Nucleus accumbens (tissue), 56 donors: ENCODE measurements at regions not wholly inside any gene's neighbourhood (a gene's known extent, or its start where the extent isn't known, plus 50 kb on each side); places are given as distances from the start of the nearest gene placed in this dataset.
A peak's percentile ranks its signal among the peaks of the same experiment; 100 is the strongest.
"Not testable (repeated sequence)": the region's sequence is repeated elsewhere in the genome, so short reads cannot be mapped to it uniquely, and the experiment has no call there.

Experiments used
- DNase-seq, 56 donors: peaks; one replicate each; lab custom pipeline; 2025; lab: John Stamatoyannopoulos, UW

DNA sequence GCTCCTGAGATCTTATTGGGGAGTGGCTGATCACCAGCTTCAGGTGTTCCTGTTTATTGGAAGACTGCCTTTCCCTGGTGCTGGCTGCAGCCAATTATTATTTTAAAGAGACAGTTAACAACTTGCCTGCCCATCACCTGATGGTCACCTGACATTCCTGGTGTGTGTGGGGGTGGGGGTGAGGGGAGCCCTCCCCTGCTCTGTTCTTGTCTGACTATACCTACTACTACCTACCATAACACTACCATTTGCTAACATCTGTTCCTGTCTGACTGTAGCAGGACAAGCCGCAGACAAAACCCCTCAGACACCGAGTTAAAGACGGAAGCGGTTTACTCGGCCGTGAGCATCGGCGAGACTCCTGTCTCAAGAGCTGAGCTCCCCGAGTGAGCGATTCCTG lies 54.9 kb upstream of the NBPF3 start:
- no peak for DNase-seq

- DNase-seq = peak in 3 of 56 donors; percentile 2 to 15 (median 2)
Observed at GRCh38 chr1:21384620-21385019, 55.3 kb upstream of the NBPF3 start.

- DNase-seq = no peak
Observed at GRCh38 chr1:21383785-21384401, 56.0 kb upstream of the NBPF3 start.

DNA sequence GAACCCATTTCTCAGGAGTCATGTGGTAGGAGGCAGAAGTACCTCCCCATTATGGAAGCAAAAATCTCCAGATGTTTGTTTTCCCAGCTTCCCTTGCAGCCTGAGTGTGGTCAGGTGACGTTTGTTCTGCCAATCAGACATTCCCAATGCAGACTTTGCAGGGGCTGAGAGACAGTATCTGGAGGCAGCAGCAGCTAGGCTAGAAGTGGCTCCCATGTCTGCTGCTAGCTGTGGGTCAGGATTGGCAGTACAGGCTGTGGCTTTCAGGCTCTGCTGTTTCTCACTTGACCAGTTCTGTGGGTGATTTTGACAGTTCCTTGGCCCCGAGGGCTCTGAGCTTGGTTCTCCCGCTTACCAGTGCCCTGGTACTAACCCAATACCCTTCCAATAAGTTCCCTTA lies 58.6 kb upstream of the NBPF3 start:
- no peak for DNase-seq

- DNase-seq = not testable (repeated sequence)
Observed at GRCh38 chr1:21380147-21380546, 59.8 kb upstream of the NBPF3 start.

GRCh38 chr1:21379571-21379970 lies 60.4 kb upstream of the NBPF3 start:
- DNase-seq = no peak

GRCh38 chr1:21378705-21379494 lies 61.0 kb upstream of the NBPF3 start:
- DNase-seq = no peak

DNA sequence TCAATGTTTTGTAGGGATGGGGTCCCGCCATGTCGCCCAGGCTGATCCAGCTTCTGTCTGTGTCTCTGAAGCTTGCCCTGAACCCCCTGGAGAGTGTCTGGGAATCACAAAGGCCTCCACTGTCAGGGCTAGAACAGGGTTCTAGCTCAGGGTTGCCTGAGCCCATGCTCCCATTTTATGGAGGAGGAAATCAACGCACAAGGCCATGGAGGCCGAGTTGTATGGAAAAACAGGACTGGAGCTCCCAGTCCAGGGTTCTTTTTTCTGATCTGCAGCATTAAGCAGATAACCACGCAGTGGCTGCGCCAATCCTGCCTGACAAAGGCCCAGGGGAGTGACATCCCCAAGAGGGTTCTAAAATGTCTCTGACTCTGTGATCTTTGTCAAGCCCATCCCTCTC lies 67.6 kb upstream of the NBPF3 start:
- DNase-seq = no peak

DNA sequence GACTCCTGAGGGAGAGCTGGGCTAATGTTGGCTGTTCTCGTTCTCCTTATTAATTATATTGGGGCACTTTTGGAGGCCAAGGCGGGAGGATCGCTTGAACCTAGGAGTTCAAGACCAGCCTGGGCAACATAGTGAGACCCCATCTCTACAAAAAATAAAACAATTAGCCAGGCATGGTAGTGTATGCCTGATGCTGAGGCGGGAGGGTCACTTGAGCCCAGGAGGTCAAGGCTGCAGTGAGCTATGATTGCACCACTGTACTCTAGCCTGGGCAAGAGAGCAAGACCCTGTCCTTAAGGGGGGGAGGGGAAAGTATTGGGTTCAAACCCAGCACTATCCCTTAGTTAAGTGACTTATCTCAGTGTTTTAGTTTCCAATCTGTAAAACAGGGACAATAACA lies 70.0 kb upstream of the NBPF3 start:
- DNase-seq = no peak

- DNase-seq = peak in 50 of 56 donors; percentile 14 to 84 (median 56)
Observed at GRCh38 chr1:21368515-21369289, 71.2 kb upstream of the NBPF3 start.

GRCh38 chr1:21367973-21368514 lies 71.9 kb upstream of the NBPF3 start:
- not testable (repeated sequence) for DNase-seq

GRCh38 chr1:21366288-21366687 lies 73.6 kb upstream of the NBPF3 start:
- no peak for DNase-seq

DNA sequence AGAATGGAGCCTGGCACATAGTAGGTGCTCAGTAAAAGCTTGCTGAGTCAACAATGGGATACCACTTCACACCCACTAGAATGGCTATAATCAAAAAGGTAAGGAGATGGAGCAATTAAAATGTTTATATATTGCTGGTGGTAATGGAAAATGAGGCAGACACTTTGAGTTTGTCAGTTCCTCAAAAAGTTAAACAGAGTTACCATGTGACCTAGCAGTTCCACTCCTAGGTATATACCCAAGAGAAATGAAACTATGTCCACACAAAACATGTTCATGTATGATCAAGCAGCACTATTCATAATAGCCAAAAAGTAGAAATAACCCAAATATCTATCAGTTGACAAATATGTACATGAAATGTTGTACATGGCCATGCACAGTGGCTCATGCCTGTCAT lies 74.8 kb upstream of the ECE1 start:
- DNase-seq = no peak

- peak in 33 of 56 donors; percentile 3 to 76 (median 36) for DNase-seq
Observed at GRCh38 chr1:21362096-21362495, 71.8 kb upstream of the ECE1 start.

DNA sequence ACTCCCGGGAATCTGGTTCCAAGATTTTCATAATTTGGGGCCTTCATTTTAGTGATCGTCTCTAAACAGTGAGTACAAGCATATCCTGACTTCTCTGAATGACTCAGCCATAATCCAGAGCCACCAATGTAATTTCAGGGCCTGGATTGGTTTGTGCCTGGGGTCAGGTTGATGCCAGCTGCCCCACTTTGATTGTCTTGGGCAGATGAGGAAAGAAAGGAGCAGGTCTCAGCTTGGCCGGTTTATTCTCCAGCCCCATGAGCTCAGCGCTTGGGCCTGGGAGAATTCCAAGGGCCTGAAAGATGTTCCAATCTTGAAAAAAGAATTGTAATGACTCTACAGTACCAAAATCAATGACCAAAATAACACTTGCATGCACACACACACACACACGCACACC lies 71.2 kb upstream of the ECE1 start:
- DNase-seq = peak in 9 of 56 donors; percentile 19 to 53 (median 33)

DNA sequence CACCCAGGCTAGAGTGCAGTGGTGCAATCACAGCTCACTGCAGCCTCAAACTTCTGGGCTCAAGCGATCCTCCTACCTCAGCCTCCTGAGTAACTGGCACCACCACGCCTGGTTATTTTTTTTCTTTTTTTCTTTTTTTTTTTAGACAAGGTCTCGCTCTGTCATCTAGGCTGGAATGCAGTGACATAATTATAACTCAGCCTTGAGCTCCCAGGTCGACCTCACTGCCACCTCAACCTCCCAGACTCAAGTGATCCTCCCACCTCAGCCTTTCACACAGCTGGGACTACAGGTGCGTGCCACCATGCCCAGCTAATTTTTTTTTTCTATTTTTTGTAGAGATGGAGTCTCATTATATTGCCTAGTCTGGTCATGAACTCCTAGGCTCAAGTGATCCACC lies 66.9 kb upstream of the ECE1 start:
- DNase-seq = no peak

GRCh38 chr1:21355956-21356355 lies 65.7 kb upstream of the ECE1 start:
- DNase-seq = no peak

DNA sequence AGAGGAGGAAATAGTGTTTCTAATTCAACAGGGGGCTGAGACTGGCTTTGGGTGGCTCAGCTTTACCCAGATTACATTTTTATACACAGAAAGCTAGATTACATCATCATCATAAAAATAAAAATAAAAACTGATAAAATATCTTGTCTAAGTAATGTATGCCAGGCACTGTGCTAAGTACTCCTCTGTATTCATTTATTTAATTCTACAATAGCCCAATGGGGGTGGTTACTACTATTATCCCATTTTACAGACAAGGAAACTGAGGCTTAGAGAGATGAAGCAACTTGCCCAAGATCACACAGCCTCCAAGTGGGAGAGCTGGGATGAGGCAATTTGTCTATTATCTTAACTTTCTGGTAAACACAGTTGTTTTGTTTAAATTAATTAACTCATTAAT lies 62.3 kb upstream of the ECE1 start:
- no peak for DNase-seq

DNA sequence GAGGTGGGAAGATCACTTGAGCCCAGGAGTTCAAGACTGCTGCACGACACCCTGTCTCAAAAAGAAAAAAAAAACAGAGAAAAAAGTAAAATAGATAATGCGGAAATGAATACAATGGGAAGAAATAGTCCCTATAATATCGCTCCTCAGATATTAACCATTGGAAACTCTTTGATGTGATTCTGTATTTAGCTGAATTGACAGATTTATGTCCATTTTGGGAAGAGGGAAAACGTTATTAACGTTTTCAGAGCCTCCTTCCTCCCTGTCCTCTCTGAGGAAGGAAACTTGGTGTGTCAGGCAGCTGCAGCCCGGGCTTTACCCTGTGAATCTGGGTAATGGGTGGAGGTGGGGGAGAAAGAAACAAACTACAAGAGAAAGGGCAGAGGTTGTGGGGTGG lies 61.6 kb upstream of the ECE1 start:
- DNase-seq = no peak

GRCh38 chr1:21350202-21350885 lies 60.1 kb upstream of the ECE1 start:
- no peak for DNase-seq

- DNase-seq = no peak
Observed at GRCh38 chr1:21349693-21350092, 59.4 kb upstream of the ECE1 start.
